ENCODE measurements at regions not wholly inside any gene's neighbourhood (a gene's known extent, or its start where the extent isn't known, plus 50 kb on each side); places are given as distances from the start of the nearest gene placed in this dataset.

DNA sequence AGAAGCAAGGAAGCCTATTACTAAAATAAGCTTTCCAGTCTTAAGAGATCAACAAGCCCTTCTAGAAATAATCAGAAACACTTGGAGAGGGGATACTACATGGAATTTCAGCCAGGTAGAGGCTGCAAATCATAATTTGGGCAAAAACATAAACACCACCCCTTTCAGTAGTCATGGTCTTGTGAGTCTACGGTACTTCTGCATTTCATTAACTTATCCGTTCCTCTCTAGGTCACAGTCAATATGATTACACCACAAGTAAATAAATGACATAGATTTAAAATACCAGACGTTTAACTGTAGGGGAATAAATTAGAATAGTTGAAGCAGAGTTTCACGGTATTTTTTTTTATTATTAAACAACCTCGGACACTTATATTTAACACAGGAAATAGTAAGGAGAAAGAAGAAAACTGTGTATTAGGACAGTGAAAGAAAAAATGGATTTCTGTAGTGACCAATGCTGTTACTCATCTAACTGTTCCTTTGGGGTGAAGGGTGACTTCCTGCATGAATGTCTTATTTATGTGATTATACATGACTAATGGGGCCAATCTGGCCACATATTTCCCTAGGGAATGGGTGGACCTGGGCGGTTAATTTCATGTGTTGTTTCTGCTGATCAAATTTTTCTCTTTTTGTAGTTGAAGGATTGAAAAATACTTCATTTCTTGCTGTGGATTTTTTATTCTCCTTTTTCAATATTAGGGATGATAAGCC lies 456.6 kb upstream of the UBE2E3 start:
- DNase-seq: no peak

- no peak for DNase-seq
Measured at GRCh38 chr2:180520921-180521581, 459.4 kb upstream of the UBE2E3 start.

DNA sequence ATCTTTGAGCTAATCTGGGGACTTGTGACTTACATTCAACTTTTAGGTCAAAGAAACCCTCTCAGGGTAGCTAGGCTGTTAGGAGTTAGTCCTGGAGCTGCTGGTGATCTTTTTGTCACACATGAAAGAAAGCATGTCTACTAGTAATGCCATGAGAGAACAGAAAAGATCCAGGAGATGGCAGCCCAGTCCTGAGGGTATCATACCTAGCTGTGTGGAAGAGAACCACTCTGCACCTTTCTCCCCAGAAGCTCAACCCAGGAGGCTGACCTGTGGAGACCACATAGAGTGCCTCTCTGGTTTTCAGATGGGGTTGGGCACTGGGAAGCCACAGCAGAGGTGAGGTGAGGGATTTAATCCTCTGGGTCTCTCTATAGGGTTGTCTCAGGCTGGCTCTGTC lies 460.2 kb upstream of the UBE2E3 start:
- peak; percentile 8 for DNase-seq

- no peak for DNase-seq
Measured at GRCh38 chr2:180519276-180519675, 461.1 kb upstream of the UBE2E3 start.

GRCh38 chr2:180516232-180516631 lies 464.2 kb upstream of the UBE2E3 start:
- DNase-seq: no peak

- DNase-seq: no peak
Measured at GRCh38 chr2:180513389-180513788, 467.0 kb upstream of the UBE2E3 start.

- no peak for DNase-seq
Measured at GRCh38 chr2:180508458-180508857, 471.9 kb upstream of the UBE2E3 start.

DNA sequence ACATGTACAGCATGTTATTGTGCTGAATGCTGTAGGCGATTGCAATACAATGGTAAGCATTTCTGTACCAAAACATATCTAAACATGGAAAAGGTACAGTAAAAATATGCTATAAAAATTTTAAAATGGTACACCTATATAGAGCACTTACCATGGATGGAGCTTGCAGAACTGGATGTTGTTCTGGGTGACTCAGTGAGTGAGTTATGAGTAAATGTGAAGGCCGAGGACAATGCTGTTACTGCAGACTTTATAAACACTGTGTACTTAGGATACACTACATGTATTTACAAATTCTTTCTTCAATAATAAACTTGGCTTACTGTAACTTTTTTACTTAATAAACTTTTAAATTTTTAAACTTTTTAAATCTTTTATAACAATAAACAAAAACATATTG lies 473.4 kb upstream of the UBE2E3 start:
- DNase-seq: no peak

GRCh38 chr2:180505203-180505602 lies 475.2 kb upstream of the UBE2E3 start:
- DNase-seq: no peak

- no peak for DNase-seq
Measured at GRCh38 chr2:180497621-180498152, 482.7 kb upstream of the UBE2E3 start.

DNA sequence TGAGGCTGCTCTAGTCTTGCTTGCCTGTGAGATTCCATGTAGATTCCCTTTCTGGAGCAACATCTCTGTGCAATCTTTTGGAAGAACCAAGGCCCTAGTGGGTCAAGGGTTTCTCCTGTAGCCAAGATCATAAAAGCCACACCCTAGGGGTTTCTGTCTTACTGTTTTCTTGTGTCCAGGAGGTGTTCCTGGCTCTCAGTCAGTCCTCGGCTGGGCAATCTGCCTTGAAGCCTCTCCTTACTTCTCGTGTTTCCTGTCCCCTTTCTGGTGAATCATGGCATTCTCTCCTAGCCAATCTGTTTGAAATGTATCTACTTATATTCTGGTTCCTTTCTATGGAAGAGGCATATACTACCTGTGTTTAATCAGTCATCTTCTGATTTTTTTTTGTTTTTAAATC lies 484.8 kb upstream of the UBE2E3 start:
- no peak for DNase-seq

DNA sequence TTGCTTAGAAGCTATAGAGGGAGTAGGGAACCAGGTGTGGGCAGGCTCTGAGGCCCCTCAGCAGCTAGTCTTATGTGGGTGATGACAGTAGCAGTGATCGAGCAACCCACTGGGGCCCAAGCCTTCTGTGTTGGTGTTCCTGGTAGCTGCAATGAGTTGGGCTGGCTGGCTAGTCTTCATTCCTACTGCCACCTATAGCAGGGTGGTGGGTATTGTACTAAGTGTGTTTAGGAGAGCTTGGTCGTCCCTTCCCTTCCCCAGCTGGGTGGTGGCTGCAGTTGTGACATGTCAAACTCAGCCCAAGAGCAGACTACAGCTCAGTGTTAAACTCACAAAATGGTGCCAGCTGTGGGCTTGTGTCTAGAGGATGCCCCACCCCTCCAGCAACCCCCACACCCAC lies 486.1 kb upstream of the UBE2E3 start:
- DNase-seq: no peak

DNA sequence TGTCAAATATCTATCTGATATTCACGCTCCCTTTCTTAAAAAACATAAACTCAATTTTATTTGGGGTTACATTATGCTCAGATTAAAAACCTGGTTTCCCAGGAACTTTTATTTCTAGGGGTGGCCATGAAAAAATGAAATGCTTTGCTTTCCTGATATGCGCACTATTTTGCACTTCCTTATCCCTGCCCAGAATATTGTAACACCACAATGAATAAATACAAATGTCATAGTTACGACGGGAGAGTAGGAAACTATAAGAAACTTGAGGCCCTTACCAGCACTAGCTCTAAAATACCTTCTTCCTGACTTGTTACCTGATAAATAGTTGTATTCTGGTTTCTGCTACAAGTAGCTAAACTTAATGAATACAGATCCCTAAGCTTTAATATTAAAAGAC lies 475.6 kb upstream of the CWC22 start:
- DNase-seq: no peak

GRCh38 chr2:180481998-180482397 lies 474.9 kb upstream of the CWC22 start:
- DNase-seq: no peak

GRCh38 chr2:180478883-180479282 lies 471.8 kb upstream of the CWC22 start:
- no peak for DNase-seq

DNA sequence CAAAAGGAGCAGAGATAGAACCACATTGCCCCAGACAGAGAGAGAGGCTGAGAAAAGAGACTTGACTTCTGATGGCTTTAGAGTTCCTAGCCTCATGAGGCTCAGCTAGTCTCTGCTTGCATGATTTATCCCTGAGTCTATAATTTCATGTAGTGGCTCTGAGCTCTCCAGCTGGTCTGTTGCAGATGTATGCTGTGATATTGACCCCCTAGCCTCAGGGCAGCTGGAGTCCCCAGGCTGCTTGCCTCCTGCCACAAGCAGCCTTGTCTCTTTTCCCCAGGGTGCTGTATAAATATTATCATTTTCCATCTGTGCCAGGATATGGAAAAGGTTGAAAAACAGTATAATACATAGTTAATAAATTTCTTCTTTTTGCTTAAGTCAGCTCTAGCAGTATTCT lies 467.6 kb upstream of the CWC22 start:
- no peak for DNase-seq

GRCh38 chr2:180473456-180473855 lies 466.4 kb upstream of the CWC22 start:
- DNase-seq: no peak

DNA sequence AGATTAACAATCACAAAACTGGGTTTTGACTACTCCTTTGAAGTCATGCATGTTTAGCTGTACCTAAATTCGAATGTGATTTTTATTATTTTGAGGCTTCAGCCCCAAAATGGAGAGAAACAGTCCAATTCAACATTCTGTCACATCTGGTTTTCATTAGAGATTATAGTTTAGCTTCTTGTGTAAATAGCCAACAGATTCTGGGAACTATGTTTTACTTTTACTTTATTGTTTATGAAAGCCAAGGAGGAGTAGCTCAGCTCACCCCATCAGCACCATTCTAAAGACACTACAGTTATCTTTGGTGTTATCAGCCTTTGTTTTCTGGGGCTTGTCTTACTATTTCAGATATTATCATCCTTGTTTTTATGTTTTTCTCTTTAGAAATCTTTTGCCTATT lies 465.0 kb upstream of the CWC22 start:
- no peak for DNase-seq

DNA sequence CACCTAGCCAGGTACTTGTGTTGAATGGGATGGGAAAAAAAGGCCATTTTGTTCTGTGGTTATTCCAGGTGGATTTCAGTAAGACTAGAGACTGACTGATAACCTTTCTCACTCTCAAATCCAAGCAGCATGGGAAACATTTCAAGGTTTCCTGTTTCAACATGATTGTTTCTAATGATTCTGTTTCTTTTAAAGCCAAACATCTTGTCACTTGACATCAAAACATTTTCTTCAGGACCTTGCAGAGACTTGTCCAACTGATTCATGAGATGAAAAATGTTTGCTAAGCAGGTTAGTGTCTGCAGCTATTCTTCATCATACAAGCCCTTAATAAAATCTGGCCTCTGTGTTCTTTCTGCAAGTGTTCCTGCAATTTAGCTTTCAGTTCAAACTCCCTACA lies 456.5 kb upstream of the CWC22 start:
- no peak for DNase-seq

GRCh38 chr2:180461761-180462160 lies 454.7 kb upstream of the CWC22 start:
- no peak for DNase-seq

DNA sequence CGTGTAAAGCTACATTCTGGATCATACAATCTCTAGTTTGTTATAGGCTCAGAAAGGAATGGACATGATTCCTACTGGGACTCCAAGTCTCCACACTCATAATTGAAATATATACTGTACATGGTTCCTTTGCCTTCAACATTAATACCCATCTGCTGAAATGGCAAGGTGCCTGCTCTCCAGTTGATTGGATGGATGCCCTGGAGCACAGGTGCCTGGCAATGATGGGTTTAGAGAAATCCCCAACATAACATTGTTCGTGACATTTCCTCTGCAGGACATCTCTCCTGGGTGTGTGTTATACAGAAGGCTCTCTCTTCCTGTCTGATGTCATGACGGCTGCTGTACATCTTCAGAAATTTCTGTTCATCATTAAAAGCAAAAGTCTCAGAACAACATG lies 449.7 kb upstream of the CWC22 start:
- no peak for DNase-seq

DNA sequence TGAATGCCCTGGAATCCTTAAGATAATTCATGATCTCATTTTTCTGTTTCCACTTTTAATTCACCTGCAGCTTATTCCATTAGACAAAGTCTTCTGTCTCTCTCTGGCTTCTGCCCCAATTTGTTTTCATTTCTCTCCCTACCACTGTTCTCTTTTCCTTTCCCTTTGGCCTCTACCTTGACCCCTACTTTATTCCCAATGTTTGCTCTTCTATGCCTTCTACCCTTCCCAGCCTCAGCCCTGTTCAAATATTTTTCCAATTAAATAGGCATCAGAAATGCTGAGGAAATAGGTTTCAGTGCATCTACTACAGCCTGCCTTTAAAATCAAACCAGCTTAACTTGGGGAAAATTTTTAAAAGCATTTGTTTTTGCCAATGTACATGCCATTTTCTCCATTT lies 443.7 kb upstream of the CWC22 start:
- no peak for DNase-seq

DNA sequence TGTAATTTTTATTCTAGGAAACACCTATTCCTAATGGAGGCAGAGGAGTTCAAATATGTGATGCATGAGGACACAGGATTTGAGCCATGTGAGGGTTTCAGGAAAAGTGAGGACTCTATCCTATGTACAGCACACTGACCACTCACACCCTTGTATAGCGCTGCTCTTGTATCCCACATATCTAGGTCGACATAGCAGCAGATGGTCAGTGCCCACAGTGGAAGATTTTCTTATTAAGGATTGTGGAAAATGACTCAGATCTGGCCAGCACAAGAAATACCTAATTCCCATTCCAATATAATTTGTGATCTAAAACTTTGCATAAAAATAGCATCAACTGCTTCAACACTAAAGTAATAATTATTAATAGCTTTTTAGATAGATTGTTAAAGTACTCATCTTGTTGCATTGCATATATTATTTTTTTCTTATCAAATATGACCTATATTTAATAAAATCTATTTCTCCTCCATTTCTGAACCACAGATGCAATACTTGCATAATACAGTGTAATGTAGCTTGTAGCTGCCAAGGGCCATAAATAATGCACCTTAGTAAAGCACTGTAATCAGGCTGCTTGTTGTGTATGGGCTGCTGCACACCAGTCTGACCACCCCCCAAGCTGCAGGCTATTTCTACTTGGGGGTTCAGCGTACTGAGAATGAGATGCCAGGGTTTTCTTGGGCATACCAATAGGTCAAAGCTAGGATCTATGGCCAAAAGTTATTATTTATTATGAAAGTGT lies 442.2 kb upstream of the CWC22 start:
- DNase-seq: no peak

DNA sequence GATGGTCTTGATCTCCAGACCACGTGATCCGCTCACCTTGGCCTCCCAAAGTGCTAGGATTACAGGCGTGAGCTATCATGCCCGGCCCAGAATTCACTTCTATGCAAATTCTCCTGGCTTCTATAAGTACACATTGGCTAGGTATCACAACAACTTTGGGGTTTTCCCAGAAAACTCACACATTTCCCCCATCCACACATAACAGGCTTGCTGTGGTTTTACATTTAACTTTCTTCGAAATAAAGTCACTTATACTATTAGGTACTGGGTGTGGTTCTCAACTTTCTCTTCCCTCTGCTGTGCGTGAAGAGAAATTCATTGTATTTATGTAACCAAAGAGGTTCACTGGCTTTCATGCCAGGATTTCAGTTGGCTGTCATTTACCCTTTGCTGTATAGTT lies 439.4 kb upstream of the CWC22 start:
- no peak for DNase-seq

Data from NCI-H1092 (cell line).